ENCODE measurements at regions not wholly inside any gene's neighbourhood (a gene's known extent, or its start where the extent isn't known, plus 50 kb on each side); places are given as distances from the start of the nearest gene placed in this dataset.
A peak's percentile ranks its signal among the peaks of the same experiment; 100 is the strongest.

- no peak for TF ChIP-seq GABPA (IDR thresholded peaks at IDR 0.05; ENCODE audit: low read depth)
- no peak for TF ChIP-seq HDAC2 (IDR thresholded peaks at IDR 0.05)
Measured at GRCh38 chr4:137299281-137299680, 233.0 kb downstream of the PCDH18 start (continued).

GRCh38 chr4:137293281-137293680 is 239.0 kb downstream of the PCDH18 start:
- no peaks in the 10 kb centered on the region for H3K27me3 ChIP-seq (replicated peaks in 1 of 2; ENCODE audit: control insufficient read depth in 2 of 2, insufficient read depth in 2 of 2, low read length in 1 of 2)
- no peaks in the 10 kb centered on the region for H3K4me1 ChIP-seq (ENCODE audit: control insufficient read depth, insufficient read depth, low read length)
- no peaks in the 10 kb centered on the region for H3K9me3 ChIP-seq (replicated peaks; ENCODE audit: control insufficient read depth, insufficient read depth, low read length)
- DNase-seq (ENCODE audit: low read depth, low spot score) (no peak), ATAC-seq (no peak), FAIRE-seq (no peak)
- no peak overlapping the region for H3K4me3 ChIP-seq
- H3K27ac ChIP-seq (ENCODE audit: control insufficient read depth, insufficient read depth): no peak overlapping the region
- in situ Hi-C loops (cut with MboI) (no loop called here), intact Hi-C loops (cut with micrococcal nuclease; ENCODE audit: unreplicated experiment) (no loop called here)
- TF ChIP-seq RELA (IDR thresholded peaks at IDR 0.05; ENCODE audit: borderline replicate concordance, partially characterized antibody) (no peak), ZBED1 (IDR thresholded peaks at IDR 0.05; ENCODE audit: borderline replicate concordance) (no peak)
- H2AFZ ChIP-seq (ENCODE audit: control insufficient read depth, low read depth, low read length): no peak overlapping the region
- SMC1A ChIA-PET (ENCODE audit: uncharacterized antibody, unreplicated experiment): no interaction called here
- CTCF ChIA-PET: interaction anchor here (0.7 kb wide), 1 partner anchor 10 kb away, joined by 4 read pairs; no protein-coding TSS in a partner anchor
- no peak overlapping the region for H3K9ac ChIP-seq (ENCODE audit: control insufficient read depth, insufficient read depth, low read length)
- BruUV-seq (replicated peaks): no TSS peak
- H3K4me2 ChIP-seq (ENCODE audit: control insufficient read depth, insufficient read depth): no peak overlapping the region
- WGBS (ENCODE audit: insufficient coverage, insufficient replicate concordance, low lambda C conversion rate, missing lambda C conversion rate): 42% methylated on average over 1 of the region's 1 CpG
- H3K36me3 ChIP-seq (ENCODE audit: control insufficient read depth in 2 of 2, insufficient read depth in 2 of 2, low read length in 1 of 2): no peaks in the 10 kb centered on the region
- POLR2A ChIA-PET: no interaction called here
- H4K20me1 ChIP-seq (ENCODE audit: control insufficient read depth, insufficient read depth): no peaks in the 10 kb centered on the region
- no peaks in the 10 kb centered on the region for H3K79me2 ChIP-seq (ENCODE audit: control insufficient read depth, insufficient read depth, low read length)
- RAD21 ChIA-PET (ENCODE audit: unreplicated experiment): no interaction called here

GRCh38 chr4:137283737-137284136 is 248.6 kb downstream of the PCDH18 start:
- in situ Hi-C loops (cut with MboI) (no loop called here), intact Hi-C loops (cut with micrococcal nuclease; ENCODE audit: unreplicated experiment) (no loop called here)
- no peak overlapping the region for H3K4me3 ChIP-seq
- no TSS peak for BruUV-seq (replicated peaks)
- CTCF ChIA-PET: interaction anchor here (1.3 kb wide), 1 partner anchor 10 kb away, joined by 4 read pairs; no protein-coding TSS in a partner anchor
- no peaks in the 10 kb centered on the region for H3K4me1 ChIP-seq (ENCODE audit: control insufficient read depth, insufficient read depth, low read length)
- H3K27ac ChIP-seq (ENCODE audit: control insufficient read depth, insufficient read depth): no peak overlapping the region
- no peak overlapping the region for H2AFZ ChIP-seq (ENCODE audit: control insufficient read depth, low read depth, low read length)
- POLR2A ChIA-PET: no interaction called here
- no peak for TF ChIP-seq NFXL1 (IDR thresholded peaks at IDR 0.05; ENCODE audit: borderline replicate concordance)
- TF ChIP-seq RAD21 (IDR thresholded peaks at IDR 0.05; ENCODE audit: insufficient read depth, low read depth, low read length): 0 out of 2 replicates have a peak, but pooled peaks have one; percentile 20
- no peak for TF ChIP-seq NKRF (conservative IDR thresholded peaks at IDR 0.05)
- H3K9ac ChIP-seq (ENCODE audit: control insufficient read depth, insufficient read depth, low read length): no peak overlapping the region
- SMC1A ChIA-PET (ENCODE audit: uncharacterized antibody, unreplicated experiment): no interaction called here
- ATAC-seq (0 out of 3 replicates have a peak, but pooled peaks have one; percentile 24), FAIRE-seq (no peak), DNase-seq (ENCODE audit: low read depth, low spot score) (no peak)
- no peaks in the 10 kb centered on the region for H3K79me2 ChIP-seq (ENCODE audit: control insufficient read depth, insufficient read depth, low read length)
- RAD21 ChIA-PET (ENCODE audit: unreplicated experiment): no interaction called here
- H3K27me3 ChIP-seq (replicated peaks in 1 of 2; ENCODE audit: control insufficient read depth in 2 of 2, insufficient read depth in 2 of 2, low read length in 1 of 2): no peaks in the 10 kb centered on the region
- H4K20me1 ChIP-seq (ENCODE audit: control insufficient read depth, insufficient read depth): no peaks in the 10 kb centered on the region
- no peak overlapping the region for H3K4me2 ChIP-seq (ENCODE audit: control insufficient read depth, insufficient read depth)
- no peaks in the 10 kb centered on the region for H3K36me3 ChIP-seq (ENCODE audit: control insufficient read depth in 2 of 2, insufficient read depth in 2 of 2, low read length in 1 of 2)
- no peaks in the 10 kb centered on the region for H3K9me3 ChIP-seq (replicated peaks; ENCODE audit: control insufficient read depth, insufficient read depth, low read length)
